Left renal cortex interstitium (tissue), 4 donors: ENCODE measurements at regions not wholly inside any gene's neighbourhood (a gene's known extent, or its start where the extent isn't known, plus 50 kb on each side); places are given as distances from the start of the nearest gene placed in this dataset.

Source experiments
- DNase-seq, 4 donors: peaks; one replicate each; pipeline ENCODE4 v3.0.0-alpha.2; 2013; ENCODE audit warnings: low read depth in 4 of 4, low spot score in 2 of 4, missing footprints in 1 of 4

- no peak for DNase-seq
Measured at GRCh38 chr2:120682654-120683053, 53.0 kb upstream of the GLI2 start.

- DNase-seq = no peak
Measured at GRCh38 chr2:120683081-120683480, 52.6 kb upstream of the GLI2 start.

- DNase-seq = no peak
Measured at GRCh38 chr2:120683701-120684100, 52.0 kb upstream of the GLI2 start.

- DNase-seq = no peak
Measured at GRCh38 chr2:120684289-120685065, 51.2 kb upstream of the GLI2 start.

GRCh38 chr2:120685066-120685973 lies 50.3 kb upstream of the GLI2 start:
- DNase-seq = no peak
